HCT116 (cell line): ENCODE measurements at regions not wholly inside any gene's neighbourhood (a gene's known extent, or its start where the extent isn't known, plus 50 kb on each side); places are given as distances from the start of the nearest gene placed in this dataset.

Source experiments
- CEBPB ChIP-seq: IDR thresholded peaks from 2 replicates; pipeline ENCODE4 v1.6.1; 2012; ENCODE audit warnings: low read depth
- CTCF ChIP-seq, 3 experiments: fragments of 200-600 bp in 1 of 3; sonication (generic) in 1 of 3; IDR thresholded peaks in 2 of 3; conservative IDR thresholded peaks in 1 of 3; 2 replicates each; pipeline ENCODE4 v1.5.1; 2012 to 2017; ENCODE audit warnings: low read depth in 2 of 3, low read length in 2 of 3, antibody characterized with exemption in 1 of 3, borderline replicate concordance in 1 of 3, control low read depth in 1 of 3, mild to moderate bottlenecking in 1 of 3, mixed read lengths in 1 of 3, mixed run types in 1 of 3, moderate library complexity in 1 of 3; ENCODE audit not compliant: insufficient read depth in 1 of 3
- EZH2phosphoT487 ChIP-seq: fragments of 200-600 bp; IDR thresholded peaks from 2 replicates; pipeline ENCODE4 v1.6.1; 2018; ENCODE audit warnings: antibody characterized with exemption, borderline replicate concordance
- FOSL1 ChIP-seq: IDR thresholded peaks from 2 replicates; pipeline ENCODE4 v1.6.1; 2012; ENCODE audit warnings: low read depth
- JUND ChIP-seq: IDR thresholded peaks from 2 replicates; pipeline ENCODE4 v1.6.1; 2012
- MAX ChIP-seq: IDR thresholded peaks from 2 replicates; pipeline ENCODE4 v1.6.1; 2012
- POLR2A ChIP-seq: IDR thresholded peaks from 2 replicates; pipeline ENCODE4 v1.7.0; 2011; ENCODE audit warnings: borderline replicate concordance; ENCODE audit not compliant: insufficient read depth, insufficient read length; ENCODE audit errors: extremely low read depth
- SIN3A ChIP-seq: IDR thresholded peaks from 2 replicates; pipeline ENCODE4 v1.6.1; 2012; ENCODE audit warnings: low read depth
- TCF7L2 ChIP-seq: IDR thresholded peaks from 2 replicates; pipeline ENCODE4 v1.7.0; 2011; ENCODE audit warnings: borderline replicate concordance, inconsistent platforms; ENCODE audit not compliant: insufficient read depth, insufficient read length; ENCODE audit errors: extremely low read depth
- ZFX ChIP-seq: fragments of 450-650 bp; IDR thresholded peaks from 2 replicates; pipeline ENCODE4 v1.6.1; 2017
- ZNF274 ChIP-seq: fragments of 200-500 bp; sonication (Bioruptor generic); IDR thresholded peaks from 2 replicates; pipeline ENCODE4 v1.6.1; 2014; ENCODE audit warnings: mild to moderate bottlenecking, low read depth, low read length, inconsistent platforms

- TF ChIP-seq CTCF (IDR thresholded peaks at IDR 0.05 in 2 of 3, conservative IDR thresholded peaks at IDR 0.05 in 1 of 3; ENCODE audit: borderline replicate concordance in 1 of 3, insufficient read depth in 1 of 3, low read depth in 2 of 3, low read length in 2 of 3) (no peak), SIN3A (no peak), POLR2A (no peak), TCF7L2 (no peak), JUND (no peak), ZFX (no peak), CEBPB (no peak), ZNF274 (no peak), FOSL1 (no peak), EZH2phosphoT487 (no peak), MAX (no peak)
Measured at GRCh38 chr18:42296192-42296591, 341.2 kb downstream of the PIK3C3 start.
